Panc1 (cell line): ENCODE measurements at regions not wholly inside any gene's neighbourhood (a gene's known extent, or its start where the extent isn't known, plus 50 kb on each side); places are given as distances from the start of the nearest gene placed in this dataset.

Experiments used
- ATAC-seq: fragments of 200-7000 bp; cut with Tn5 transposase; 2 replicates; pipeline ENCODE4 v1.9.1; 2020; ENCODE audit warnings: mild to moderate bottlenecking, moderate library complexity
- BruUV-seq: library from RNA; stranded (reverse); fragments of 400-500 nt; replicated peaks from 2 replicates; lab custom pipeline; 2021; lab: Mats Ljungman, UMichigan
- CTCF ChIA-PET: fragments of 300-600 bp; sonication (Branson Sonifier 250); formaldehyde crosslinking; loops from one replicate; lab custom pipeline; 2022; ENCODE audit warnings: antibody characterized with exemption; lab: Charles Lee
- POLR2A ChIA-PET: fragments of 300-600 bp; sonication (Branson Sonifier 250); formaldehyde crosslinking; loops from one replicate; lab custom pipeline; 2022; ENCODE audit warnings: antibody characterized with exemption; lab: Charles Lee
- DNase-seq: peaks from one replicate; pipeline ENCODE4 v3.0.0-alpha.2; 2010; ENCODE audit warnings: low read depth, low spot score
- H3K27ac ChIP-seq: 2 replicates; pipeline ENCODE4 v1.5.1; 2011; ENCODE audit warnings: mild to moderate bottlenecking, low read length, inconsistent platforms
- H3K27me3 ChIP-seq: fragments of 200-500 bp; sonication (Bioruptor generic); 2 replicates; pipeline ENCODE4 v1.6.0; 2014; ENCODE audit warnings: low read length, inconsistent platforms; ENCODE audit not compliant: control insufficient read depth, insufficient read depth
- H3K36me3 ChIP-seq: fragments of 200-500 bp; sonication (Bioruptor generic); 2 replicates; pipeline ENCODE4 v1.5.1; 2014; ENCODE audit warnings: inconsistent platforms, mild to moderate bottlenecking, low read length, moderate library complexity; ENCODE audit not compliant: control insufficient read depth, insufficient read depth
- H3K4me1 ChIP-seq: 2 replicates; pipeline ENCODE4 v1.5.1; 2011; ENCODE audit warnings: inconsistent platforms, mild to moderate bottlenecking, low read length, moderate library complexity; ENCODE audit not compliant: control insufficient read depth, insufficient read depth
- H3K4me3 ChIP-seq, 2 experiments: 2 replicates each; pipeline ENCODE4 v1.5.1; 2011 to 2012; ENCODE audit warnings: low read depth in 2 of 2, low read length in 2 of 2, mild to moderate bottlenecking in 2 of 2, inconsistent platforms in 1 of 2, moderate library complexity in 1 of 2
- H3K9me3 ChIP-seq: fragments of 200-500 bp; sonication (Bioruptor generic); 2 replicates; pipeline ENCODE4 v1.5.1; 2014; ENCODE audit warnings: low read depth, mild to moderate bottlenecking, inconsistent platforms, low read length, moderate library complexity; ENCODE audit not compliant: control insufficient read depth, insufficient read depth
- CTCF ChIP-seq: fragments of 450-650 bp; IDR thresholded peaks from 2 replicates; pipeline ENCODE4 v1.5.1; 2017; ENCODE audit warnings: mild to moderate bottlenecking
- POLR2AphosphoS5 ChIP-seq: IDR thresholded peaks from 2 replicates; pipeline ENCODE4 v1.6.1; 2012; ENCODE audit warnings: mild to moderate bottlenecking, low read depth, low read length, moderate library complexity
- SIN3A ChIP-seq: IDR thresholded peaks from 2 replicates; pipeline ENCODE4 v1.6.1; 2012; ENCODE audit warnings: low read depth, mild to moderate bottlenecking, low read length, moderate library complexity, borderline replicate concordance; ENCODE audit not compliant: insufficient read depth
- TCF7L2 ChIP-seq: IDR thresholded peaks from 2 replicates; pipeline ENCODE4 v1.6.1; 2011; ENCODE audit warnings: mild to moderate bottlenecking, low read depth, low read length, inconsistent platforms
- in situ Hi-C: cut with HindIII; loops from 2 replicates; pipeline ENCODE4 v1.10.0; 2016; ENCODE audit warnings: low sequenced_read_pairs, low pct_unique_long_range_greater_than_20kb
- intact Hi-C: fragments of 100-400 bp; cut with micrococcal nuclease; formaldehyde crosslinking; loops from one replicate; pipeline ENCODE4 v1.10.0; 2022; ENCODE audit not compliant: unreplicated experiment
- TF ChIP-seq, protein P1 (sequence below), 2 experiments: IDR thresholded peaks; 2 replicates each; pipeline ENCODE4 v1.6.1; 2011 to 2012; ENCODE audit warnings: low read depth in 2 of 2, control low read depth in 1 of 2, low read length in 1 of 2, mild to moderate bottlenecking in 1 of 2, moderate library complexity in 1 of 2; ENCODE audit not compliant: insufficient read depth in 1 of 2

DNA sequence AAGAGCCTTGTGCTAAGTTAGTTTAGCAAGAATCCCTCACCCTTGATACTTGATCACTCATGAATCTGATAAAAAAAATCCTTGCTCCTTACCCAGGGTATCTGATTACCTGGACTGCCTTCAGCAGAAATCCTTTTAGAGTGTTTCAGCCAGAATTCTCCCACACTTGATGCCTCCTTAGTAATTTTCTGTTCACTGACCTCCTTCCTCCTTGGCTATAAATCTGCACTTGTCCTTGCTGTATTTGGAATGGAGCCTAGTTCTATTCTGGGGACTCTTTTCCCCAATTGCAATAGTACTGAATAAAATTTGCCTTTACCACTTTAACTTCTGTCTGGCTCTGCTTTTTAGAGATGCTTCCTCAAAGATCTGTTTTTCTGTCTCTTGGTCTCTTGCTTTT, 84.9 kb downstream of the RPS24 start:
- CTCF ChIA-PET, result no interaction called here
- no peak for TF ChIP-seq TCF7L2
- TF ChIP-seq SIN3A, result no peak
- H3K4me3 ChIP-seq, result no peak overlapping the region
- intact Hi-C loops (no loop called here), in situ Hi-C loops (no loop called here)
- DNase-seq (no peak), ATAC-seq (no peak)
- peaks cover 5% of the 10 kb centered on the region; the same call in 1 of the 2 replicates for H3K9me3 ChIP-seq
- BruUV-seq, result no TSS peak
- peaks cover 39% of the 10 kb centered on the region for H3K27me3 ChIP-seq
- POLR2A ChIA-PET, result no interaction called here
- H3K27ac ChIP-seq, result no peak overlapping the region
- no peaks in the 10 kb centered on the region for H3K36me3 ChIP-seq
- no peaks in the 10 kb centered on the region for H3K4me1 ChIP-seq

DNA sequence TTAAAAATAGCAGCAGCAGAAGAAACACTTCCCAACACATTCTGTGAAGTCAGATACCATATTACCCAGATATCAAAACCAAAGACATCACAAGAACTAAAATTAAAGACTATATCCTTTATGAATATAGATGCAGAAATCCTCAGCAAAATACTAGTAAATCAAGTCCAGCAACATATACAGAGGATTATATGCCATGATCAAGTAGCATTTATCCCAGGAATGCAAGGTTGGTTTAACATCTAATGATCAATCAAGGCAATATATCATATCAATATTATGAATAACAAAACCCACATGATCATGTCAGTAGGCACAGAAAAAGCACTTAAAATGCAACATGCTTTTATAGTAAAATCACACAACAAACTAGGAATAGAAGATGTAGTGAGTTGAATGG, 88.1 kb downstream of the RPS24 start:
- in situ Hi-C loops, result no loop called here

More for the DNA sequence above, 88.1 kb downstream of the RPS24 start:
- H3K36me3 ChIP-seq, result no peaks in the 10 kb centered on the region
- ATAC-seq (no peak), DNase-seq (no peak)
- H3K27ac ChIP-seq, result no peak overlapping the region
- CTCF ChIA-PET, result no interaction called here
- POLR2A ChIA-PET, result no interaction called here
- H3K4me3 ChIP-seq, result no peak overlapping the region
- intact Hi-C loops, result no loop called here
- BruUV-seq, result no TSS peak
- TF ChIP-seq POLR2AphosphoS5 (no peak), SIN3A (no peak), CTCF (no peak), TCF7L2 (no peak)
- TF ChIP-seq, protein P1, sequence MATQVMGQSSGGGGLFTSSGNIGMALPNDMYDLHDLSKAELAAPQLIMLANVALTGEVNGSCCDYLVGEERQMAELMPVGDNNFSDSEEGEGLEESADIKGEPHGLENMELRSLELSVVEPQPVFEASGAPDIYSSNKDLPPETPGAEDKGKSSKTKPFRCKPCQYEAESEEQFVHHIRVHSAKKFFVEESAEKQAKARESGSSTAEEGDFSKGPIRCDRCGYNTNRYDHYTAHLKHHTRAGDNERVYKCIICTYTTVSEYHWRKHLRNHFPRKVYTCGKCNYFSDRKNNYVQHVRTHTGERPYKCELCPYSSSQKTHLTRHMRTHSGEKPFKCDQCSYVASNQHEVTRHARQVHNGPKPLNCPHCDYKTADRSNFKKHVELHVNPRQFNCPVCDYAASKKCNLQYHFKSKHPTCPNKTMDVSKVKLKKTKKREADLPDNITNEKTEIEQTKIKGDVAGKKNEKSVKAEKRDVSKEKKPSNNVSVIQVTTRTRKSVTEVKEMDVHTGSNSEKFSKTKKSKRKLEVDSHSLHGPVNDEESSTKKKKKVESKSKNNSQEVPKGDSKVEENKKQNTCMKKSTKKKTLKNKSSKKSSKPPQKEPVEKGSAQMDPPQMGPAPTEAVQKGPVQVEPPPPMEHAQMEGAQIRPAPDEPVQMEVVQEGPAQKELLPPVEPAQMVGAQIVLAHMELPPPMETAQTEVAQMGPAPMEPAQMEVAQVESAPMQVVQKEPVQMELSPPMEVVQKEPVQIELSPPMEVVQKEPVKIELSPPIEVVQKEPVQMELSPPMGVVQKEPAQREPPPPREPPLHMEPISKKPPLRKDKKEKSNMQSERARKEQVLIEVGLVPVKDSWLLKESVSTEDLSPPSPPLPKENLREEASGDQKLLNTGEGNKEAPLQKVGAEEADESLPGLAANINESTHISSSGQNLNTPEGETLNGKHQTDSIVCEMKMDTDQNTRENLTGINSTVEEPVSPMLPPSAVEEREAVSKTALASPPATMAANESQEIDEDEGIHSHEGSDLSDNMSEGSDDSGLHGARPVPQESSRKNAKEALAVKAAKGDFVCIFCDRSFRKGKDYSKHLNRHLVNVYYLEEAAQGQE (IDR thresholded peaks at IDR 0.05; ENCODE audit: insufficient read depth in 1 of 2, low read depth in 2 of 2, low read length in 1 of 2), result no peak
- peaks cover 5% of the 10 kb centered on the region; the same call in 1 of the 2 replicates for H3K9me3 ChIP-seq
- H3K4me1 ChIP-seq, result no peaks in the 10 kb centered on the region
- peaks cover 12% of the 10 kb centered on the region for H3K27me3 ChIP-seq
